Liver (tissue), 8 donors: ENCODE measurements at regions not wholly inside any gene's neighbourhood (a gene's known extent, or its start where the extent isn't known, plus 50 kb on each side); places are given as distances from the start of the nearest gene placed in this dataset.

Source experiments
- DNase-seq: peaks from one replicate; pipeline ENCODE4 v3.0.0-alpha.2; 2017; ENCODE audit warnings: low spot score
- H3K27ac ChIP-seq, 2 donors: one replicate each; pipeline ENCODE4 v1.7.0; 2013; ENCODE audit warnings: inconsistent platforms in 2 of 2, low read length in 2 of 2, control low read depth in 1 of 2, low read depth in 1 of 2, mild to moderate bottlenecking in 1 of 2
- H3K27me3 ChIP-seq, 4 donors: one replicate each; pipeline versions ENCODE4 v1.6.1 to v1.7.0; 2013; ENCODE audit warnings: low read length in 3 of 4, inconsistent platforms in 1 of 4, mild to moderate bottlenecking in 1 of 4, moderate library complexity in 1 of 4; ENCODE audit not compliant: control insufficient read depth in 4 of 4, insufficient read depth in 4 of 4
- H3K36me3 ChIP-seq, 4 donors: one replicate each; pipeline versions ENCODE4 v1.6.1 to v1.7.0; 2013; ENCODE audit warnings: low read length in 3 of 4, mild to moderate bottlenecking in 3 of 4, low read depth in 1 of 4, moderate library complexity in 1 of 4; ENCODE audit not compliant: control insufficient read depth in 4 of 4, insufficient read depth in 3 of 4
- H3K4me1 ChIP-seq, 4 donors: one replicate each; pipeline versions ENCODE4 v1.6.1 to v1.7.0; 2013; ENCODE audit warnings: low read length in 3 of 4, mild to moderate bottlenecking in 3 of 4, moderate library complexity in 1 of 4; ENCODE audit not compliant: control insufficient read depth in 4 of 4, insufficient read depth in 4 of 4
- H3K4me3 ChIP-seq, 3 donors: one replicate each; pipeline versions ENCODE4 v1.6.1 to v1.7.0; 2013; ENCODE audit warnings: low read length in 3 of 3, control low read depth in 1 of 3, low read depth in 1 of 3, mild to moderate bottlenecking in 1 of 3
- H3K9ac ChIP-seq, 2 donors: one replicate each; pipeline ENCODE4 v1.7.0; 2013; ENCODE audit warnings: low read length in 2 of 2, mild to moderate bottlenecking in 2 of 2, moderate library complexity in 2 of 2, control low read depth in 1 of 2, low read depth in 1 of 2
- H3K9me3 ChIP-seq, 4 donors: one replicate each; pipeline versions ENCODE4 v1.6.1 to v1.7.0; 2013; ENCODE audit warnings: low read length in 3 of 4; ENCODE audit not compliant: control insufficient read depth in 4 of 4
- ATF3 ChIP-seq: IDR thresholded peaks from 2 replicates; pipeline ENCODE4 v1.6.1; 2016; ENCODE audit warnings: antibody characterized with exemption
- CTCF ChIP-seq: fragments of 150-350 bp; IDR thresholded peaks from 2 replicates; pipeline ENCODE4 v1.5.1; 2017; ENCODE audit warnings: improper control_type of control experiment, low read depth, low read length; ENCODE audit not compliant: missing input control
- EGR1 ChIP-seq, 2 donors: IDR thresholded peaks; 2 replicates each; pipeline ENCODE4 v1.6.1; 2016 to 2018; ENCODE audit warnings: antibody characterized with exemption in 2 of 2, low read depth in 2 of 2
- GABPA ChIP-seq, 2 donors: IDR thresholded peaks in 1 of 2; conservative IDR thresholded peaks in 1 of 2; 2 replicates each; pipeline ENCODE4 v1.6.1; 2016; ENCODE audit warnings: antibody characterized with exemption in 2 of 2, mild to moderate bottlenecking in 1 of 2, moderate library complexity in 1 of 2
- HNF4A ChIP-seq, 2 donors: conservative IDR thresholded peaks; 2 replicates each; pipeline ENCODE4 v1.6.1; 2016; ENCODE audit warnings: antibody characterized with exemption in 2 of 2, mild to moderate bottlenecking in 2 of 2
- HNF4G ChIP-seq: IDR thresholded peaks from 2 replicates; pipeline ENCODE4 v1.6.1; 2016; ENCODE audit warnings: antibody characterized with exemption
- JUND ChIP-seq, 2 donors: IDR thresholded peaks; 2 replicates each; pipeline ENCODE4 v1.6.1; 2016; ENCODE audit warnings: antibody characterized with exemption in 2 of 2
- MAX ChIP-seq: IDR thresholded peaks from 2 replicates; pipeline ENCODE4 v1.6.1; 2016; ENCODE audit warnings: antibody characterized with exemption
- NR2F2 ChIP-seq: IDR thresholded peaks from 2 replicates; pipeline ENCODE4 v1.6.1; 2016; ENCODE audit warnings: antibody characterized with exemption
- RAD21 ChIP-seq, 2 donors: IDR thresholded peaks; 2 replicates each; pipeline ENCODE4 v1.6.1; 2016; ENCODE audit warnings: antibody characterized with exemption in 2 of 2, mild to moderate bottlenecking in 2 of 2
- REST ChIP-seq: IDR thresholded peaks from 2 replicates; pipeline ENCODE4 v1.6.1; 2016; ENCODE audit warnings: antibody characterized with exemption, mild to moderate bottlenecking
- RXRA ChIP-seq, 2 donors: IDR thresholded peaks; 2 replicates each; pipeline ENCODE4 v1.6.1; 2017 to 2018; ENCODE audit warnings: antibody characterized with exemption in 2 of 2, mild to moderate bottlenecking in 1 of 2
- TAF1 ChIP-seq: conservative IDR thresholded peaks from 2 replicates; pipeline ENCODE4 v1.6.1; 2016; ENCODE audit warnings: antibody characterized with exemption, mild to moderate bottlenecking
- YY1 ChIP-seq: IDR thresholded peaks from 2 replicates; pipeline ENCODE4 v1.6.1; 2016; ENCODE audit warnings: antibody characterized with exemption, mild to moderate bottlenecking
- ZBTB33 ChIP-seq: IDR thresholded peaks from 2 replicates; pipeline ENCODE4 v1.6.1; 2016; ENCODE audit warnings: antibody characterized with exemption
- WGBS: extraction: QIAGEN DNeasy Blood & Tissue Kit; methylation state at CpG from one replicate; pipeline ENCODE4 v1.1.7; 2013; 5-methylcytosine and 5-hydroxymethylcytosine counted together
- donor health status: healthy.
- donor health status: healthy.
- donor health status: healthy.
- donor health status: healthy.
- donor health status: healthy.

- TF ChIP-seq REST (no peak), JUND (IDR thresholded peaks at IDR 0.05) (no peak), HNF4G (no peak), NR2F2 (no peak), EGR1 (IDR thresholded peaks at IDR 0.05; ENCODE audit: low read depth in 2 of 2) (no peak), HNF4A (conservative IDR thresholded peaks at IDR 0.05) (no peak), MAX (no peak)
Observed at GRCh38 chr4:182169987-182170386, 73.2 kb upstream of the TENM3 start (continued).

GRCh38 chr4:182170417-182170935, 72.7 kb upstream of the TENM3 start:
- Histone ChIP-seq H3K9me3 (no peaks in the 10 kb centered on the region), H3K9ac (no peak overlapping the region), H3K27ac (no peak overlapping the region), H3K36me3 (no peaks in the 10 kb centered on the region), H3K4me3 (no peak overlapping the region), H3K4me1 (no peaks in the 10 kb centered on the region), H3K27me3 (peaks cover 0 to 3% (median 0%) of the 10 kb centered on the region in 4 donors)
- DNase-seq = no peak
- TF ChIP-seq RAD21 (IDR thresholded peaks at IDR 0.05) = no peak
- TF ChIP-seq MAX = no peak
- no peak for TF ChIP-seq ZBTB33
- TF ChIP-seq REST = no peak
- no peak for TF ChIP-seq YY1
- no peak for TF ChIP-seq CTCF
- TF ChIP-seq TAF1 = no peak
- no peak for TF ChIP-seq GABPA (IDR thresholded peaks at IDR 0.05 in 1 of 2, conservative IDR thresholded peaks at IDR 0.05 in 1 of 2)
- no peak for TF ChIP-seq HNF4A (conservative IDR thresholded peaks at IDR 0.05)
- TF ChIP-seq JUND (IDR thresholded peaks at IDR 0.05) = no peak
- TF ChIP-seq RXRA (IDR thresholded peaks at IDR 0.05) = no peak
- TF ChIP-seq HNF4G = no peak
- TF ChIP-seq ATF3 = no peak
- 81% methylated on average over 3 of the region's 3 CpGs for WGBS
